Erythroblast (primary cell): ENCODE measurements at regions not wholly inside any gene's neighbourhood (a gene's known extent, or its start where the extent isn't known, plus 50 kb on each side); places are given as distances from the start of the nearest gene placed in this dataset.

Experiments
- DNase-seq, 2 experiments: peaks; one replicate each; lab custom pipeline; 2025; lab: John Stamatoyannopoulos, UW
- GATA1 ChIP-seq: IDR thresholded peaks from 2 replicates; pipeline ENCODE4 v1.6.1; 2011; ENCODE audit warnings: low read depth, mild to moderate bottlenecking, control low read depth, low read length, moderate library complexity
- POLR2A ChIP-seq: IDR thresholded peaks from 2 replicates; pipeline ENCODE4 v1.6.1; 2011; ENCODE audit warnings: mild to moderate bottlenecking, low read length

GRCh38 chr13:58884353-58885209, 1253.0 kb downstream of the PCDH17 start:
- DNase-seq, result no peak
- TF ChIP-seq GATA1 (no peak), POLR2A (no peak)

- no peak for DNase-seq
- no peak for TF ChIP-seq POLR2A
- TF ChIP-seq GATA1, result no peak
Measured at GRCh38 chr13:58889474-58889873, 1257.9 kb downstream of the PCDH17 start.

- no peak for DNase-seq
- TF ChIP-seq POLR2A, result no peak
- TF ChIP-seq GATA1, result no peak
Measured at GRCh38 chr13:58893396-58893795, 1261.9 kb downstream of the PCDH17 start.

- TF ChIP-seq POLR2A (no peak), GATA1 (no peak)
- no peak for DNase-seq
Measured at GRCh38 chr13:58906329-58907007, 1257.3 kb downstream of the DIAPH3 start.

GRCh38 chr13:58907347-58907746, 1256.4 kb downstream of the DIAPH3 start:
- TF ChIP-seq POLR2A (no peak), GATA1 (no peak)
- DNase-seq, result no peak

- TF ChIP-seq GATA1 (no peak), POLR2A (no peak)
Measured at GRCh38 chr13:58908019-58908679, 1255.6 kb downstream of the DIAPH3 start.

GRCh38 chr13:58919551-58919950, 1244.2 kb downstream of the DIAPH3 start:
- DNase-seq, result no peak
- TF ChIP-seq POLR2A, result no peak
- TF ChIP-seq GATA1, result no peak

More at GRCh38 chr13:58908019-58908679, 1255.6 kb downstream of the DIAPH3 start:
- no peak for DNase-seq

- no peak for DNase-seq
- TF ChIP-seq GATA1 (no peak), POLR2A (no peak)
Measured at GRCh38 chr13:58921129-58921528, 1242.6 kb downstream of the DIAPH3 start.

- DNase-seq, result no peak
- TF ChIP-seq GATA1 (no peak), POLR2A (no peak)
Measured at GRCh38 chr13:58926858-58927257, 1236.9 kb downstream of the DIAPH3 start.

- TF ChIP-seq GATA1, result no peak
- TF ChIP-seq POLR2A, result no peak
- no peak for DNase-seq
Measured at GRCh38 chr13:58933475-58933874, 1230.3 kb downstream of the DIAPH3 start.

GRCh38 chr13:58935689-58936088, 1228.0 kb downstream of the DIAPH3 start:
- no peak for DNase-seq
- TF ChIP-seq GATA1 (no peak), POLR2A (no peak)

- no peak for DNase-seq
- TF ChIP-seq POLR2A, result no peak
- TF ChIP-seq GATA1, result no peak
Measured at GRCh38 chr13:58946274-58946673, 1217.5 kb downstream of the DIAPH3 start.

- TF ChIP-seq GATA1 (no peak), POLR2A (no peak)
- DNase-seq, result no peak
Measured at GRCh38 chr13:58949646-58950045, 1214.1 kb downstream of the DIAPH3 start.

GRCh38 chr13:58950911-58951310, 1212.8 kb downstream of the DIAPH3 start:
- no peak for DNase-seq
- TF ChIP-seq POLR2A (no peak), GATA1 (no peak)
